ENCODE measurements at regions not wholly inside any gene's neighbourhood (a gene's known extent, or its start where the extent isn't known, plus 50 kb on each side); places are given as distances from the start of the nearest gene placed in this dataset.
A peak's percentile ranks its signal among the peaks of the same experiment; 100 is the strongest.

DNA sequence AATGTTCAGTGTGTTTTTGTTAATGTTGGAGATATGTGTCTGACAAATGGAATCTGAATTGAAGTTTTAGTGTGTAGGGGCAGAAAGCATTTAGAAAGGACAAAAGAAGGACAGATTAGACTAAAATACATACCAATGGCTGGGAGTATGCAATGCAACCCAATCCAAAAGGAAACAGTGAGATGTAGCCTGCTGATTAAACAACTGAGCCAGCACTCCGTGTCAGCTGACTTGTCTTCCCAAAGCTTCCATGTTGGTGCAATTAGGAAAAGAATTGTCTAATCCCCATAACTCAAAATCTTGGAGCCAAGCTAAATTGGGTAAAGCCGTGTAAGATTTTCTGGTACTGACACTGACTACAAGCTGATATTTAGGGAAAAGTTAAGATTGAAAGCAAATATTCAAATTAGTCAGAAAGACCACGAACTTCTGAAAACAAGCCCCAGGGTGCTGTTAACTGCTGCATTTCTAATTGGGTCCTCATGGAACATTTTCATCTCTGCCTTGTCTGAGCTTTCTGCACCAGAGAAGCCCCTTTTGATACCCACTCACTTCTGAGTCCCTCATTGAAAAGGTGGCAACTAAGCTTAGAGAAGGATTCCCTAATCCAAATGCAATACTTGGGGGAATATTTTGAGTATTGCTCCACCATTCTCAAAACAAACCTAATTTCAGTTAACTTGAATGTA lies 109.1 kb downstream of the DAD1 start:
- no peak for ATAC-seq
- intact Hi-C loops (cut with DNase I), result no loop called here

DNA sequence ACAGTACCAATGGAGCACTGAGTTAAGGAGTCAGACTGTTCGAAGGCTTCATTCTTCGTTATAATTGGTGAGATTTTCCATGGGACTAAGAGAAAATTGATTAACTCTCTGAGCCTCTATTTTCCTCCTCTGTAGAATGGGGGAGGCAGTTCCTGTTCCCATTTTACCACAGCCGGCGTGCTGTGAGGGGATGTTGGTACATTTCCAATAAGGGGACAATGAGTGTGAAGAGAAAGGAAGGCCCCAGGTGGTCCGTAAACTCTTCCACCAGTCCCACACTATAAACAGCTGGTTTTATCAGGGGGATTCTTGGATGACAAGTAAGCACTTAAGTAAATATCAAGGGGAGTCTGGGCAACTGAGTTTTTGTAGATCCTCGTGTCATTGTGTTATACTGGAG lies 109.9 kb downstream of the DAD1 start:
- intact Hi-C loops (cut with DNase I), result no loop called here
- ATAC-seq (no peak), DNase-seq (no peak)

More for the DNA sequence above, 109.1 kb downstream of the DAD1 start:
- DNase-seq, result no peak

DNA sequence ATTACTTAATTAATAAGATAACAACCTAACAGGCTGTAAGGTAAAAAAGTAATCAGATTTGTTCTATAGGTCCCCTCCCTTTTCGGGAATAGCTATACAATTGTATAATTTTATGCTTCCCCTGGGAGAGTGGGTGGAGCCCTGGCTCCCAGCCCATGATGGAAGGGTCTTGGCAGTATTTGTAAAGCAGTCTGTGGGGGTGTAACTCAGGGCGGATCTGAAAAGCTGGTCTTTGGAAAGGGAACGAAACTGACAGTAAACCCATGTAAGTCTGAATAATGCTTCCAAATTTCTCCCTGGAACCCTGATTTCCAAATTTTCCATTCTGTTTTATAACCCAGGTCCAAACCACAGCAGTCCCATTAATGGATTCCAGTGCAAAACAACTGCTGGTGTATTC lies 110.4 kb downstream of the DAD1 start:
- DNase-seq (no peak), ATAC-seq (peak in 1 of 2 donors; percentile 53)
- intact Hi-C loops (cut with DNase I), result no loop called here

DNA sequence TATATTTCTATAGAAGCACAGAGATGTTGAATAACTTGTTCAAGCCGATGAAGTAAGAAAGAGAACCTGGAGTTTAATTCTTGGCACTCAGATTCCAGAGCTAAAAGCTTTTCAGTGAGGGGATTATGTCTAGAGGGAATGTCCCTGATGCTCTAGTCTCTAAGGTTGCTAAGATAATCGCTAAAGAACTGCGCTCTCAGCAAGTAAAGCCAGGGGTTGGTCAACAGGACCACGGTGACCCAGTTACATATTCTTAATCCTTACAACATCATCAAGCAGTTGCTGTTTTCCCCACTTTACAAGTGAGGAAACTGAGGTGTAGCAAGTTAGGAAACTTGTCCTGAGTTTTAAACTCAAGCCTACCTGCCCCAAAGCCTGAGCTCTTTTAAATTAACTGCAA lies 110.8 kb downstream of the DAD1 start:
- no peak for DNase-seq
- ATAC-seq, result no peak
- intact Hi-C loops (cut with DNase I), result no loop called here

DNA sequence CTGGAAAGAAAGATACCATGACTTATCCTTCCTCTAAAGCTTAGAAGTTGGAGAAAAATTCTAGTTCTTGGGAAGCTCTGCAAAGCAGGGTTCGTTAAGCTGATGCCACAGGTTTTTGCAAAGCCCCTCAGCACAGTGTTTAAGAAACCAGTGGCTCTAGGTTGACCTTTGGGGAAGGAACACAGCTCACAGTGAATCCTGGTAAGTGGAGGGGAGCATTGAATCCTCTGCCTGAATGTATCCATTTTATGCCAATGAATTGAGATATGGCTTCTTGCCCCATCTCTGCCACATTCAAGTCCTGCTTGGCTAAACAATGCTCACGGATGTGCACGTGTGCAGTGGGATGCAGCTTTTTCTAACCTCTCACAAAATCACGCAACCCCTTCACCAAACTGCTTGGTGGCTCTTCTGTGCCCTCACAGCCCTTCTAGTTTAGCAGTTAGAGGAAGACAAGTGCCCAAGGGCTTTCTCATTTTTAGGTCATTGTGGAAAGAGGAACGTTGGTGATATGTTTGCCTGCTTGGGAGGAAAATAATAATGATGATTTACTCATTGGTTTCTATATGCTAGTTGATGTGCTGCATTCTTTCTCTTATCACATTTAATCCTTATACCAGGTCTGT lies 111.3 kb downstream of the DAD1 start:
- ATAC-seq (no peak), DNase-seq (no peak)
- intact Hi-C loops (cut with DNase I), result no loop called here

DNA sequence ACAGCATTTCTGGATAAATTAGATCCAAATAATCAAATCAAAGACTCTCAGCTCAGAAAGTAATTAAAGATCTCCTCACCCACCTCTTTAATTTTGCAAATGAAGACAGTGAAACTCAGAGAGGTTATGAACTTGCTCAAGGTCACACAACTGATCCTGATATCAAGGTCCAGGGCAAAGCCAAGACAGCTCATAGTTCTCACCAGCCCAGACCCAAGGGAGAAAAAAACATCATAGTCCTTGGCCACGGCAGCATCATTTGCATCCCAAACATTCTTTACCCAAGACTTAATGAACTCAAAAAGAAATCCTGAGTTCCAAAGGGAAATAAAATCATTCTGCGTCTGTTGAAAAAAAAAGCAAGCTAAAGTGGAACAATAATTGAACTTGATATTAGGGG lies 112.1 kb downstream of the DAD1 start:
- DNase-seq, result no peak
- peak in 1 of 2 donors; percentile 34 for ATAC-seq
- intact Hi-C loops (cut with DNase I), result no loop called here

DNA sequence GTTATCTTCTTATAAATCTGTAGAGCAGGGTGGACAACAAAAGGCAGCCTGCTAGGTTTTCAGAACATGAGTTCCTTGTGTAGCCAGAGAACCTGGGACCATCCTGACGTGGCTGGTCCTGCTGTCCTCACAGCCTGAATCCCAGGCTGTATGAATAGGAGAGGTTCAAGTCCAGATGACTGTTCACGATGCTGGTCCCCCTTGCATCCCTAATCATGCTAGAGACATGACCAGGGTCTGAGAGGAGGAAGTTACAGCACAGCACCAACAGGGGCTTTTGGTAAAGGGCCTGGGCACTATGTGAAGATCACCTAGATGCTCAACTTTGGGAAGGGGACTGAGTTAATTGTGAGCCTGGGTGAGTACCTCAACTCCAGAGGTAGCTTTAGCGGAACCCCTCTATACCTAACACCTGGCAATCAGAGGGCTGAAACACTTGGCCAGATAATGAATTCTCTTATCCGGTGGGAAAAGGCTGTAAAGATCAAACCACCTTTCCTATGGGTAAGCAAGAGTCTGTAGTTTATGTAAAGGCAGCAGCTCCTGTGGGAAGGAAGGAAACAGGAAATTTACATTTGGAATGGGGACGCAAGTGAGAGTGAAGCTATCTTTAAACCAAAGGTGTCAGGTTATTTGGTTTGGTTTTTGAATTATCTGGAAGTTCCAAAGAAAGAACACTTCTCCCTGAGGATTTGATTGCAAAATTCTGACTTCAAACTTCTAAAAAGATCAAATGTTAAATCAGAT lies 112.8 kb downstream of the DAD1 start:
- intact Hi-C loops (cut with DNase I), result no loop called here
- DNase-seq, result no peak
- no peak for ATAC-seq

DNA sequence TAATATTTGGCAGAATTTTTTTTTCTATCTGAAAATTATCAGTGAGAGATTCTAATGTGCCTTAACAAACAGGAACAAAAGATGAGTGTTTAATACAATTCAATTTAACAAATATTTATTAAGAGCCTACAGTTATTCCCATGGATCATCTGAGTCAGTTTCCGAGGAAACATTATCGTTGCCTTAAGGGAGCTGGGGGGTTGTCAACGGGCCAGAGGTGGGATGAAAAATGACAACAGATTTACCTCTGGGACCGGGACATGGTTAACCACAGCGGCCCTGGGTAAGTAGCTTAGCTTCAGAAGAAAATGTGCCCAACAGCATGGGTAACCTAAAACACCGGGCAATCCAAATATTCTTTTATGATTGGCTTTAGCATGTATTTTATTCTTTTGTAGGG lies 113.6 kb downstream of the DAD1 start:
- DNase-seq (no peak), ATAC-seq (no peak)

DNA sequence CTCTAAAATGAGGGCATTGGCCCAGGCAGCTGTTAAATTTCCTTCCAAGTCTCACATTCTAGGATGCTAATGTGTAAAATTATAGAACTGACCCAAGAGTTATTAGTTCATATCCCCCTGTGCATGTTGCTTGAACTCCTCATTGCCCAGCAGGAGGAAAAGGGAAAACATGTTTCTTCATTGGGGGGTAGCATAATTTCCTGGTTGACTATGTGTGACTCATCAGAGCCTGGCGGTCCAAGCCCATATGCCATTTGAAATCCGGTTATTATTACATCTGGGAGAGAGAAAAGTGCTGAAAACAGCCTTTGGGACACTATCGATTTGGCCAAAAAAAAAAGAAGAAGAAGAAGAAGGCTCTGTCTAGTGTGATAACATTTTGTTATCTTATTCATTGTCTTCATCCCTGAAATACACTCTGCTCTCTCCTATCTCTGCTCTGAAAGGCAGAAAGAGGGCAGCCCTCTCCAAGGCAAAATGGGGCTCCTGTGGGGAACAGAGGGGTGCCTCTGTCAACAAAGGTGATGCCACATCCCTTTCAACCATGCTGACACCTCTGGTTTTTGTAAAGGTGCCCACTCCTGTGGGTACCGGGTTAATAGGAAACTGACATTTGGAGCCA lies 114.2 kb downstream of the DAD1 start:
- DNase-seq (no peak), ATAC-seq (no peak)
- intact Hi-C loops (cut with DNase I), result loop anchor here (5.0 kb wide), 2 partner anchors 43 to 83 kb away; no protein-coding TSS in a partner anchor

More for the DNA sequence above, 113.6 kb downstream of the DAD1 start:
- intact Hi-C loops (cut with DNase I), result no loop called here

DNA sequence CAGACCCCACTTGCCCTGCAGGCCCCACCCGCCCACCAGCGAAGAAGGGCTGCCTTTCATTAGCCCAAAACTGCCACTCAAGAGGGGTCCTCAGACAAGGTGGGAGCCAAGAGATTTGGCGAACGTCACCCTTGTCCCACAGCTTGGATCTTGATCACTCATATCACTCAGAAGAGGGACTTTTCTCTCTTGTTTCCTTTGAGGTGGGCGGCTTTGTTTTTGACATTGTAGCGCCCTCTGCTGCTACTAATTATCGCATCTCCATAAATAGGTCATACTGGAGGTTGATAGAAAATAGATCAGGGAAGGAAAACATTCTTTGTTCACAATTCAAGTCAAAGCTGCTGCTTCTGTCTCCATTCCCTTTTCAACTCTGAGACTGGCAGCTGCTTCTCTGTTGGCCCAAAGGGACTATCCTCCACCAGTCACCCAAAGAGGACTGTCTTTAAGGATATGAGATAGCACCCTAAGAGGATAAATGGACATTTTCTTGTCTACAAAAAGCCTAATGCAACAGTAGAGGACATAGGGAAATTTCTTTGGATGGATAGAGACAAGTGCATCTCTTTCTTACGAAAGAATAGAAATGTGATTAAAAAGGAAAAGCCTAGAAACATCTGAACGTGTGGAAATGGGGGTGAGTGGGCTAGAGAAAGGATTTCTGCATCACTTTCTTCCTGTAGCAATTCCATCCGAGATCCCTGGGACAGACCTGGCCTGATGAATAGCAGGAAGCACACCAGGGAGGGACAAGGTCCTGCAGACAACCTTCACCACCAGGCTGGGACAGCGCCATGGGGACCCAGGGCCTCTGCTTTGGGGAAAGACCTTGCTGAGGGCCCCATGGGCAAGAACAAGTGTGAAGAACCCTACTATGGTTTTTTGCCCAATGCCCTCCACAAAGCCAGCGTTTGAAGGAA lies 115.8 kb downstream of the DAD1 start:
- DNase-seq, result no peak

DNA sequence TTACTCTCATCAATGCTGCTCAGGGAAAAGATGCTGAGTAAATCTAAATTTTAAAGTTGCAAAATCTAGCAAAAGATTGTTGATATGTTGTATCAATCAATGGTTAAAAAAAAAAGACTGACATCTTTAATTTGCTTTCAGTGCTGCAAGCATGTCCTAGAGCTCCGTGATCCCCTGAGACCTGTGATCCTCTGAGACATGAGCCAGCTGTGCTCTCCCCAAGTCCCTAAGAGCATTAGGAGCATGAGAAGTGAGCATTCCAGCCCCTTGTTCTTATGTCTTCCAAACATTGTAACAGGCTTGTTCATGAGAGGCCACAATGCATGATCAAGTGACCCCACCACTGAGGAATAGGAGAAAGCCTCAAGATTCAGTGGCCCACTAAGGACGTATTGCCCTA lies 116.6 kb downstream of the DAD1 start:
- DNase-seq (no peak), ATAC-seq (no peak)
- intact Hi-C loops (cut with DNase I), result loop anchor here (2.0 to 5.0 kb wide), 3 partner anchors 40 to 84 kb away; no protein-coding TSS in a partner anchor

More for the DNA sequence above, 115.8 kb downstream of the DAD1 start:
- ATAC-seq, result peak; percentile 36 to 60
- intact Hi-C loops (cut with DNase I), result loop anchor here (2.0 to 5.0 kb wide), 3 partner anchors 41 to 84 kb away; no protein-coding TSS in a partner anchor

DNA sequence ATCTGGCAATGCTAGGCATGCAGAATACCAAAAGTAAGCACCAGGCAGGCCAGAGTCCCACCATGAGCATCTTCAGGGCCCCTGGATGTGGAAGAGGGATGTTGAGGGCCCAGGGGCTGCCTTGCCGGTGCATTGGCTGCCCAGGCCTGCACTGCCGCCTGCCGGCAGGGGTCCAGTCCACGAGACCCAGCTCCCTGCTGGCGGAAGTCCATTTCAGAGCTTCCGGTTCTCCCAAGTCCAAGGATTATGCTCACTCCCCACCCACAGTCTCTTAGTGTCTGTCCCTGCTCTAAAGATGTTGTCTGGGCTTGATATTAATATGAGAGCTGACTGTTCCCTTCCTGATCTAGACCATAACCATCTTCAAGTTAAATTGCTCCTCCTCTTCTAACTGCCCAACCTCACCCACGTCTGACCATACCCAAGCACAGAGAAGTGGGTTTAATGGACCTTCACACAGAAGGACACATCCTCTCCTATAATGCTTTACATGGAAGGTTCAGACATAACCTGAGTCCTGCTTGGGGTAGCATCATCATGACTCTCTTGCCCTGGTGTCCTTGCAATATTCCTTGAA lies 117.4 kb downstream of the DAD1 start:
- ATAC-seq, result peak; percentile 34 to 64
- intact Hi-C loops (cut with DNase I), result loop anchor here (2.0 to 5.0 kb wide), 3 partner anchors 39 to 83 kb away; no protein-coding TSS in a partner anchor

DNA sequence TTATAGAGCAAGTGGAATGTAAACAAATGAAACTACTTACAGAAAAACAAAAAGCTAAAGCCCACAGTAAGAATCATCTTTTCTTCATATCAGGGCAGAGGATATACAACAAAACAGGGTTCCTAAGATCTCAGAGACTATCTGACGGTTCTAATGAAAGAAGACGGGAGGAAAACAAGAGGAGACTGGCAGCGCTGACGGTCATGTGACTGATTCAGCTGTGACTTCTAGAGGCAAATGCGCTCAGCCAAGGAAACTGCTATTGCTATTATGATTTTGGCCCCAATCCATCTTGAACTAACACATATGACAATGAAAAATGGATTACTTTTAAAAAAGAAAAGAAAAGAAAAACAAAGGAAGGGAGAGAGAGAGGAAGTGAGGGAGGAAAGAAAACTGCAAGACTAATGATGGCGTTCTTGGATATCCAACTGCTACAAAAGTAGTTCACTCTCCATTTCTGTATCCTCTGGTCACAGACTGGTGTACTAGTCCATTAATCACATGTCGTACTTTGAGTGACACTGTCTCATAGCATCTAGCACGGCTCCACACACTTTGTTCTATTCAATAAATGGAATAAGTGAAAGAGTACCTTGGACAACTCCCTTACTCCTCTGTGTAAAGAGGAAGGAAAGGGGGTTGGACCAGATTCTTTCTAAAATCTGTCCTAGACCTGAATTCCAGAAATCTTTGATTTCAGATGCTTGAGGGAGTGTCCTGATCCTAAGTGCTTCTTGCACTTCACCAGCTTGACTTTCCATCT lies 119.3 kb downstream of the DAD1 start:
- intact Hi-C loops (cut with DNase I), result loop anchor here (5.0 kb wide), 2 partner anchors 37 to 77 kb away; no protein-coding TSS in a partner anchor
- ATAC-seq (no peak), DNase-seq (no peak)

More for the DNA sequence above, 117.4 kb downstream of the DAD1 start:
- peak; percentile 61 for DNase-seq

DNA sequence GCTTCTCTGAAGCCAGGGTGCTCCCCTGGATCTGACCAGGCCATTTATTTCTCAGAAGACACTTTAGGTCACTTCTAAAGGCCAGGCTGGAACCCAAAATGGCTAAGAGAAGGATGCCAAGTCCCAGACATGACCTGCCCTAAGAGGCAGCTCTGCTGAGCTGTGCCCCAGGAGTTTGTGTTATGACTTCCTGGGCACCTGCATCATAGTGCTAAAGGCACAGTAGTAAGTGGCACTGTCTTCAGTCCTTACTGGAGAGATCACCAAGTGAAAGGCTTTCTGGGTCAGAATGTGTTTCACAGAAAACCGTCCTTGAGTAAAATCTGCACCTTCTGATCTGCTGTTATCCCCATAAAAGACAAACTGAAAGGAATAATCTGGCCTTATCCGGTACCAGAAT lies 120.2 kb downstream of the DAD1 start:
- DNase-seq, result no peak
- intact Hi-C loops (cut with DNase I), result no loop called here
- ATAC-seq, result no peak

DNA sequence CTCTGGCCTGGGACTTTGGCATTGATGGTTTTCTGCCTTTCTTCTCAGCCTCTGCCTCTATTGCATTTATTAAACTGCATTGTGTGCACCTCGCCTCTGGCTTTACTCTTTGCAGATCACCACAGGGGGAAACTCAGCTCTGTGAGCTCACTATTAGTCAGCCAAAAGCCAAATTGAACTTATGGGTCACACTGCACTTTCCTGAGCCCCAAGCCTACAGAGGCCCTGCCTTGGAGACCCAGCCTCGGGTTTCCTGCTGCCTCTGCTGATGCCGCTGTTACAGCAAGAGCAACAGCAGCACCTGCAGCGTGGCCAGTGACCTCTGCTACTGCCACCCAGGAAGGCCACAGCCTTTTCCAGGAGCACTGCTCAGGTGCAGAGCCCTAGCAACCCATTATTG lies 122.5 kb downstream of the DAD1 start:
- intact Hi-C loops (cut with DNase I), result no loop called here
- DNase-seq (no peak), ATAC-seq (no peak)

DNA sequence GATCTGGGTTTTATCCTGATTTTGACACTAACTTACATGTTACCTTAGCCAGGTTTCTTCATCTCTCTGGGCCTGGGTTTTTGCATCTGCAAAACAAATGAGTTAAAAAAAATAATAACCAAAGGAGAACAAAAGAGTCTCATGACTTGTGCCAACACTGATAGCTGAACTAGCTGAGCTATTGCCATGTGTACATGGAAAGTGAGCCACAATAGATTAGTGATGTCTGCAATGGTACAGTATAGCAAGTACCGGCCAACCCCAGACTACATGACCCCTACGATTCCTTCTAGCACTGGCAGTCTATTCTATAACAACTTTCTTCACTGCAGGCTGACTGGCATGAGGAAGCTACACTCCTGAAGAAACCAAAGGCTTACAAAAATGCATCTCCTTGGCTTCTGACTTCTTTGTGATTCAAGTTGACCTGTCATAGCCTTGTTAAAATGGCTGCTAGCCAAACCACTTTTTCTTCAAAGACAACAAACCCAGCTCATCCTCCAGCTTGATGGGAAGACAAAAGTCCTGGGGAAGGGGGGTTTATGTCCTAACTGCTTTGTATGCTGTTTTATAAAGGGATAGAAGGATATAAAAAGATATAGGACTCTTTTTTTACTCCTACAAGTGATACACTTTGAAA lies 123.7 kb downstream of the DAD1 start:
- DNase-seq (no peak), ATAC-seq (no peak)
- intact Hi-C loops (cut with DNase I), result no loop called here
